ENCODE measurements at regions not wholly inside any gene's neighbourhood (a gene's known extent, or its start where the extent isn't known, plus 50 kb on each side); places are given as distances from the start of the nearest gene placed in this dataset.

- ATAC-seq: no peak
- TF ChIP-seq ZFP30 (CRISPR knock-in tag; IDR thresholded peaks at IDR 0.05) (no peak), TOX (CRISPR knock-in tag; IDR thresholded peaks at IDR 0.05; ENCODE audit: borderline replicate concordance) (no peak), ZFP3 (CRISPR knock-in tag; IDR thresholded peaks at IDR 0.05) (no peak), ZNF70 (CRISPR knock-in tag; IDR thresholded peaks at IDR 0.05) (no peak), CSDC2 (CRISPR knock-in tag; IDR thresholded peaks at IDR 0.05) (no peak), ISL1 (CRISPR knock-in tag; IDR thresholded peaks at IDR 0.05) (no peak), RARB (CRISPR knock-in tag; IDR thresholded peaks at IDR 0.05) (no peak)
Observed at GRCh38 chr17:33383488-33384023, 90.5 kb upstream of the ASIC2 start.

GRCh38 chr17:33385133-33385532, 92.0 kb upstream of the ASIC2 start:
- TF ChIP-seq PATZ1 (CRISPR knock-in tag; IDR thresholded peaks at IDR 0.05; ENCODE audit: borderline replicate concordance) (no peak), POU6F1 (CRISPR knock-in tag; IDR thresholded peaks at IDR 0.05; ENCODE audit: borderline replicate concordance, low read depth) (no peak), CSRNP3 (CRISPR knock-in tag; IDR thresholded peaks at IDR 0.05) (no peak), TCF4 (CRISPR knock-in tag; IDR thresholded peaks at IDR 0.05; ENCODE audit: borderline replicate concordance) (no peak), CREB5 (CRISPR knock-in tag; IDR thresholded peaks at IDR 0.05; ENCODE audit: low read depth) (no peak), ARNTL (CRISPR knock-in tag; IDR thresholded peaks at IDR 0.05; ENCODE audit: borderline replicate concordance, low read depth) (no peak), PPARA (CRISPR knock-in tag; IDR thresholded peaks at IDR 0.05; ENCODE audit: borderline replicate concordance) (no peak), ISL1 (CRISPR knock-in tag; IDR thresholded peaks at IDR 0.05) (no peak), RARB (CRISPR knock-in tag; IDR thresholded peaks at IDR 0.05) (no peak), SNAI2 (CRISPR knock-in tag; IDR thresholded peaks at IDR 0.05) (no peak), TSHZ2 (CRISPR knock-in tag; IDR thresholded peaks at IDR 0.05) (no peak), OSR1 (CRISPR knock-in tag; IDR thresholded peaks at IDR 0.05) (no peak), ZFP3 (CRISPR knock-in tag; IDR thresholded peaks at IDR 0.05) (no peak), ZC3H10 (CRISPR knock-in tag; IDR thresholded peaks at IDR 0.05) (no peak), ESRRG (CRISPR knock-in tag; IDR thresholded peaks at IDR 0.05) (no peak), GLIS3 (CRISPR knock-in tag; IDR thresholded peaks at IDR 0.05) (no peak)
- no peak for ATAC-seq

- TF ChIP-seq ZNF565 (CRISPR knock-in tag; conservative IDR thresholded peaks at IDR 0.05; ENCODE audit: low read depth): no peak
- TF ChIP-seq PATZ1 (CRISPR knock-in tag; IDR thresholded peaks at IDR 0.05; ENCODE audit: borderline replicate concordance): no peak
- TF ChIP-seq ZNF70 (CRISPR knock-in tag; IDR thresholded peaks at IDR 0.05): no peak
- no peak for TF ChIP-seq TOX (CRISPR knock-in tag; IDR thresholded peaks at IDR 0.05; ENCODE audit: borderline replicate concordance)
- TF ChIP-seq GLIS3 (CRISPR knock-in tag; IDR thresholded peaks at IDR 0.05): no peak
- TF ChIP-seq TSHZ2 (CRISPR knock-in tag; IDR thresholded peaks at IDR 0.05): no peak
- ATAC-seq: no peak
Observed at GRCh38 chr17:33385713-33386112, 92.6 kb upstream of the ASIC2 start.
